HEK293T (cell line): ENCODE measurements at regions not wholly inside any gene's neighbourhood (a gene's known extent, or its start where the extent isn't known, plus 50 kb on each side); places are given as distances from the start of the nearest gene placed in this dataset.

Experiments used
- BHLHE40 ChIP-seq: fragments of 450-650 bp; IDR thresholded peaks from 2 replicates; pipeline ENCODE4 v1.6.1; 2016; ENCODE audit warnings: mild to moderate bottlenecking, moderate library complexity, borderline replicate concordance
- FOXA1 ChIP-seq: fragments of 450-650 bp; IDR thresholded peaks from 2 replicates; pipeline ENCODE4 v1.6.1; 2016; ENCODE audit warnings: mild to moderate bottlenecking
- NFRKB ChIP-seq: fragments of 450-650 bp; IDR thresholded peaks from 2 replicates; pipeline ENCODE4 v1.6.1; 2016; ENCODE audit warnings: mild to moderate bottlenecking, moderate library complexity
- SP1 ChIP-seq: fragments of 450-650 bp; IDR thresholded peaks from 2 replicates; pipeline ENCODE4 v1.6.1; 2017
- SUZ12 ChIP-seq: fragments of 450-650 bp; IDR thresholded peaks from 2 replicates; pipeline ENCODE4 v1.6.1; 2016; ENCODE audit warnings: mild to moderate bottlenecking

DNA sequence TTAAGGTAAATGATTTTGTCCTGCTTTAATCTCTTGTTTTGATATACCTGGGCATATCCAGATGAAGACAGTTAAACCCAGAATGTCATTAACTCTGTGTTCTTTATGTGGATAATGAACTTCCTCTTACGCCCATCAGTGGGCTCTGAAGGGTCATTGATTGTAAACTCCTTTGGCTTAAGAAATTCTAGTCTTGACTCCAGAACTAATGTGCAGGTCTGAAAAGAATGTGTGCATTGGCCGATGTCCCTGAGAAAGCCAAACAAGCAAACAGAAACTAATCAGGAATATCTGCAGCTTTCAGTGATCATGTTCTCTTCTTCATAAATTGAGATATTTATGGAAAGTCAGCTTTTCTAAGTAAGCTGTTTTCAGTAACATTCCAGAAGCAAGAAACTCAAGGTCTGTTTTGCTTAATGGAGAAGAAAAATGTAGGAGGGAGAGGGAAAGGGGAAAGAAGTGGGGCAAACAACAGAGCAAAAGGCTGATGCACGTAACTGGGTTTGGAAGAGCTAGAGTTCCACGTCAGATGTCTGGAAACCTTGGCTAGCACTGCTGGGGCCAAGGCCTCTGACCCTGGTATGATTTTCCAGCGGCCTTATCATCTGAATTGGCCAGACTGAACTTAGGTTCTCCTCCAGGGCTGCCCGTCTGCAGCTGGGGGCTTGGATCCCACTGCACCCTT, 61.3 kb upstream of the FHL2 start:
- no peak for TF ChIP-seq SUZ12
- TF ChIP-seq NFRKB: no peak
- TF ChIP-seq SP1: no peak
- TF ChIP-seq BHLHE40: no peak
- TF ChIP-seq FOXA1: no peak
